Esophagus squamous epithelium (tissue), 5 donors: ENCODE measurements at regions not wholly inside any gene's neighbourhood (a gene's known extent, or its start where the extent isn't known, plus 50 kb on each side); places are given as distances from the start of the nearest gene placed in this dataset.

Experiments
- DNase-seq: peaks from one replicate; lab custom pipeline; 2025; lab: John Stamatoyannopoulos, UW
- H3K27ac ChIP-seq, 4 donors: fragments of 200-600 bp; sonication (generic); one replicate each; pipeline ENCODE4 v1.5.1; 2016 to 2019; ENCODE audit warnings: mild to moderate bottlenecking in 1 of 4
- H3K27me3 ChIP-seq, 4 donors: fragments of 200-600 bp; sonication (generic); 1 replicate in 3 of 4; 2 replicates in 1 of 4; pipeline versions ENCODE4 v1.5.1 to v1.6.0; 2017 to 2021; ENCODE audit warnings: antibody characterized with exemption in 1 of 4
- H3K36me3 ChIP-seq, 3 donors: fragments of 200-600 bp; sonication (generic); one replicate each; pipeline ENCODE4 v1.5.1; 2016 to 2019
- H3K4me1 ChIP-seq, 3 donors: fragments of 200-600 bp; sonication (generic); one replicate each; pipeline ENCODE4 v1.5.1; 2017 to 2019
- H3K4me3 ChIP-seq, 4 donors: fragments of 200-600 bp; sonication (generic); 1 replicate in 3 of 4; 2 replicates in 1 of 4; pipeline ENCODE4 v1.5.1; 2016 to 2019; ENCODE audit warnings: mild to moderate bottlenecking in 2 of 4, moderate library complexity in 1 of 4
- H3K9me3 ChIP-seq, 3 donors: fragments of 200-600 bp; sonication (generic); one replicate each; pipeline ENCODE4 v1.5.1; 2016 to 2019
- POLR2A ChIP-seq, 4 donors: fragments of 450-650 bp; IDR thresholded peaks; one replicate each; pipeline ENCODE4 v1.6.1; 2017; ENCODE audit warnings: antibody characterized with exemption in 4 of 4, mild to moderate bottlenecking in 4 of 4, moderate library complexity in 3 of 4
- WGBS, 2 donors: methylation state at CpG; one replicate each; pipeline ENCODE4 v1.1.5; 2018; 5-methylcytosine and 5-hydroxymethylcytosine counted together
- intact Hi-C: fragments of 100-400 bp; cut with DNase I; formaldehyde crosslinking; loops from one replicate; pipeline ENCODE4 v1.15.0; 2022
- TF ChIP-seq, protein P1 (sequence below), 6 experiments: fragments of 450-650 bp in 4 of 6; fragments of 200-600 bp in 2 of 6; sonication (generic) in 2 of 6; IDR thresholded peaks; one replicate each; pipeline ENCODE4 v1.5.1; 2016 to 2019; ENCODE audit warnings: antibody characterized with exemption in 6 of 6, mild to moderate bottlenecking in 4 of 6, moderate library complexity in 4 of 6
- donor health status: DM: yes; HTN: yes; CAD: no.

- Histone ChIP-seq H3K4me3 (no peak overlapping the region), H3K4me1 (no peaks in the 10 kb centered on the region), H3K27me3 (peaks cover 0 to 18% (median 0%) of the 10 kb centered on the region in 4 donors), H3K9me3 (no peaks in the 10 kb centered on the region), H3K36me3 (no peaks in the 10 kb centered on the region), H3K27ac (no peak overlapping the region)
- TF ChIP-seq, protein P1, sequence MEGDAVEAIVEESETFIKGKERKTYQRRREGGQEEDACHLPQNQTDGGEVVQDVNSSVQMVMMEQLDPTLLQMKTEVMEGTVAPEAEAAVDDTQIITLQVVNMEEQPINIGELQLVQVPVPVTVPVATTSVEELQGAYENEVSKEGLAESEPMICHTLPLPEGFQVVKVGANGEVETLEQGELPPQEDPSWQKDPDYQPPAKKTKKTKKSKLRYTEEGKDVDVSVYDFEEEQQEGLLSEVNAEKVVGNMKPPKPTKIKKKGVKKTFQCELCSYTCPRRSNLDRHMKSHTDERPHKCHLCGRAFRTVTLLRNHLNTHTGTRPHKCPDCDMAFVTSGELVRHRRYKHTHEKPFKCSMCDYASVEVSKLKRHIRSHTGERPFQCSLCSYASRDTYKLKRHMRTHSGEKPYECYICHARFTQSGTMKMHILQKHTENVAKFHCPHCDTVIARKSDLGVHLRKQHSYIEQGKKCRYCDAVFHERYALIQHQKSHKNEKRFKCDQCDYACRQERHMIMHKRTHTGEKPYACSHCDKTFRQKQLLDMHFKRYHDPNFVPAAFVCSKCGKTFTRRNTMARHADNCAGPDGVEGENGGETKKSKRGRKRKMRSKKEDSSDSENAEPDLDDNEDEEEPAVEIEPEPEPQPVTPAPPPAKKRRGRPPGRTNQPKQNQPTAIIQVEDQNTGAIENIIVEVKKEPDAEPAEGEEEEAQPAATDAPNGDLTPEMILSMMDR (IDR thresholded peaks at IDR 0.05), result no peak
- TF ChIP-seq POLR2A (IDR thresholded peaks at IDR 0.05), result no peak
- 49 to 69% methylated on average over 6 to 9 of the region's 14 CpGs for whole genome bisulfite sequencing, 2 donors
- no peak for DNase-seq
- intact Hi-C loops, result no loop called here
Observed at GRCh38 chr19:28889941-28890670, 322.8 kb downstream of the UQCRFS1 start.

DNA sequence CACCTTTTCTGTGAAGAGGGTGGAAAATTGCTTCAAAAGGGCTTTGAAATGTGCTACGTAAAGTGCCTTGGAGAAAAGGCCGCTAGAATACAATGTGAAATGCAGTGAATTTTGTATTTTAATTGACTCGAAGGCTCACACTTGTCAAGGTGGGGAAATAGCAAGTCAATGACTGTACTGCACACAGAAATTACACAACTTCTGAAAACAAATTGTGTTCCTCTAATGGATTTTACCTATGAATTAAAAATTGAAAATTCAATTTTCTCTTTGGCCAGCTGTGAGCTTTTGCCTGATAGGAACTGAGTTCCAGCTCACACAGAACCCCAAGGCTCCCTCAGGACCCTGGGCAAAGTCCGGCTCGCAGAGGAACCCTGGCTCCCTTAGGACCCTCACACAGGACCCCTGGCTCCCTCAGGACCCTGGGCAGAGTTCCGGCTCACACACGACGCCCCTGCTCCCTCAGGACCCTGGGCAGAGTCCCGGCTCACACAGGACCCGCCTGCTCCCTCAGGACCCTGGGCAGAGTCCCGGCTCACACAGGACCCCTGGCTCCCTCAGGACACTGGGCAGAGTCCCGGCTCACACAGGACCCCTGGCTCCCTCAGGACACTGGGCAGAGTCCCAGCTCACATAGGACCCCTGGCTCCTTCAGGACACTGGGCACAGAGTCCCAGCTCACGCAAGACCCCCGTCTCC lies 324.9 kb downstream of the UQCRFS1 start:
- no peak overlapping the region for H3K4me3 ChIP-seq
- H3K36me3 ChIP-seq, result no peaks in the 10 kb centered on the region
- intact Hi-C loops, result no loop called here
- TF ChIP-seq, protein P1 (IDR thresholded peaks at IDR 0.05), result no peak
- no peak for TF ChIP-seq POLR2A (IDR thresholded peaks at IDR 0.05)
- no peak for DNase-seq
- 62 to 81% methylated on average over 4 to 7 of the region's 14 CpGs for WGBS, 2 donors
- H3K27me3 ChIP-seq, result peaks cover 0 to 18% (median 0%) of the 10 kb centered on the region in 4 donors
- H3K4me1 ChIP-seq, result no peaks in the 10 kb centered on the region
- no peaks in the 10 kb centered on the region for H3K9me3 ChIP-seq
- H3K27ac ChIP-seq, result no peak overlapping the region

DNA sequence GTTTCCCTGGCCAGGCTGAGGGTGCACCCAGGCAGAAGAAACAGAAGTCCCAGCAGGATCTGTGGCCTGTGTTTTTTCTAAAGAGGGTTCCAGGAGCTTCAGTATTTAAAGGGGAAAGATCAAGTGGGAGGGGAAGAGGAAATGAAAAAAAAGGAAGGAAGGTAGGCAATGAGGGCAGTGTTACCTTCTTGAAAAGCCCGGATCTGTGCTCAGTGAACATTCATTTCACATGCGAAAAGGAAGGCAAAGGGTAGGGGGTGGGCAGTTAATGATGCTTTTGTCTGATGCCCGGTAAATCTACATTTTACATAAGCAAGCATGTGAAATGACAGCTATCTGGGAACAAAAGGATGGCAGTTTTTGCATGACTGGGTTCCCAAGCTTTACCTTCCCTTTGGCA lies 326.2 kb downstream of the UQCRFS1 start:
- H3K27ac ChIP-seq, result no peak overlapping the region
- no peaks in the 10 kb centered on the region for H3K9me3 ChIP-seq
- no peaks in the 10 kb centered on the region for H3K4me1 ChIP-seq
- no peak for DNase-seq
- no peaks in the 10 kb centered on the region for H3K36me3 ChIP-seq
- no peak overlapping the region for H3K4me3 ChIP-seq
- 43 to 50% methylated on average over 3 of the region's 3 CpGs for WGBS, 2 donors
- peaks cover 0 to 18% (median 0%) of the 10 kb centered on the region in 4 donors for H3K27me3 ChIP-seq
- intact Hi-C loops, result no loop called here
- no peak for TF ChIP-seq POLR2A (IDR thresholded peaks at IDR 0.05)
- TF ChIP-seq, protein P1 (IDR thresholded peaks at IDR 0.05), result no peak

DNA sequence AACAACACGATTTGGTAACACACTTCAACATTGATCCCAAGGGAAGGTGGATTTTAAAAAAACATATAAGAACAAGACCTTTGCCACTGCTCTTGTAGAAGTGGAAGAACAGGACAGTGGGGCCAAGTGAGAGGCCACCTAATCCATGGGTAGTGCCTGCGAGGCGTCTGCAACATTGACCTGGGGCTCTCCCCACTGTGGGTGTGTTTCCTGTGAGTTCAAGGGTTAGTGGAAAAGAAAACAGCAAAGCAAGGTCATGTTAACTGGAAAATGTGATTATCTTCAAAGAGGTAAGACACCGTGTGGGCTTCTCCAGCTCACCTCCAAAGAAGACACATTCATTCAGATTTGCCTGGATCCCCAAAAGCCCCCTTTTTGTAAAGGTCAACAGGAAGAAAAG lies 327.0 kb downstream of the UQCRFS1 start:
- no peak overlapping the region for H3K4me3 ChIP-seq
- H3K4me1 ChIP-seq, result no peaks in the 10 kb centered on the region
- 40 to 64% methylated on average over 4 of the region's 4 CpGs for WGBS, 2 donors
- no peaks in the 10 kb centered on the region for H3K9me3 ChIP-seq
- H3K27me3 ChIP-seq, result peaks cover 0 to 18% (median 0%) of the 10 kb centered on the region in 4 donors
- no peak for DNase-seq
- TF ChIP-seq POLR2A (IDR thresholded peaks at IDR 0.05), result no peak
- TF ChIP-seq, protein P1 (IDR thresholded peaks at IDR 0.05), result no peak
- H3K36me3 ChIP-seq, result no peaks in the 10 kb centered on the region
- no peak overlapping the region for H3K27ac ChIP-seq
- intact Hi-C loops, result no loop called here

DNA sequence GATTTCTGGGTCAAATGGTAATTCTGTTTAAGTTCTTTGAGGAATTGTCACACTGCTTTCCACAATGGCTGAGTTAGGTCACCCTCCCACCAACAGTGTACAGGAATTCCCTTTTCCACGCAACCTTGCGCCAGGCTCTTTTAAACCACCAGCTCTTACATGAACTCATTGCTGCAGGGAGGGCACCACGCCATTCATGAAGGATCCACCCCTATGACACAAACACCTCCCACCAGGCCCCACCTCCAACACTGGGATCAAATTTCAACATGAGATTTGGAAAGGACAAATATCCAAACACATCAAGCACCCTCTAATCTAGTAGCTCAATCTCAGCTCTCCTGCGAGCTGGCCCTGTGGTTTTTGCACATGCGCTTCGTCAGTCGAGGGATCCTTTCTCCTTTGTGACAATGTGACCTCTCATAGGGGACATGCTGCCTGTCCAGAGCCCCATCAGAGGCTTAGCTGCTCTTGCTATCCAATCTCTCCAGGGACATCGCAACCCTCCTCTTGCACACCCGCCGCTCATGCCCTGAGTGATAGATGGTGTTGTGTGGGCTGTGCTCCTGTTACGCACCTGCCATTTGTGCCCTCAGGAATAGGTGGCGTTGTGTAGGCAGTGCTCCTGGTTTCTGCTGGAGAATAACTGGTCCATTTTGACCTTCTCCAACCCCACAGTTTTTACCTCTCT lies 328.0 kb downstream of the UQCRFS1 start:
- no peak for DNase-seq
- Histone ChIP-seq H3K4me3 (no peak overlapping the region), H3K36me3 (no peaks in the 10 kb centered on the region), H3K4me1 (no peaks in the 10 kb centered on the region), H3K27me3 (peaks cover 0 to 18% (median 0%) of the 10 kb centered on the region in 4 donors), H3K9me3 (no peaks in the 10 kb centered on the region), H3K27ac (no peak overlapping the region)
- WGBS, 2 donors, result 63 to 79% methylated on average over 11 to 12 of the region's 12 CpGs
- TF ChIP-seq, protein P1 (IDR thresholded peaks at IDR 0.05), result no peak
- TF ChIP-seq POLR2A (IDR thresholded peaks at IDR 0.05), result no peak
- intact Hi-C loops, result no loop called here
